ENCODE measurements at regions not wholly inside any gene's neighbourhood (a gene's known extent, or its start where the extent isn't known, plus 50 kb on each side); places are given as distances from the start of the nearest gene placed in this dataset.

- SMC1A ChIA-PET (ENCODE audit: uncharacterized antibody, unreplicated experiment) = no interaction called here
- FAIRE-seq (peak; percentile 61), ATAC-seq (no peak), DNase-seq (ENCODE audit: low read depth, low spot score) (no peak)
- Histone ChIP-seq H3K27me3 (replicated peaks in 1 of 2; ENCODE audit: control insufficient read depth in 2 of 2, insufficient read depth in 2 of 2, low read length in 1 of 2) (no peaks in the 10 kb centered on the region), H4K20me1 (ENCODE audit: control insufficient read depth, insufficient read depth) (no peaks in the 10 kb centered on the region), H3K4me1 (ENCODE audit: control insufficient read depth, insufficient read depth, low read length) (no peaks in the 10 kb centered on the region), H3K9ac (ENCODE audit: control insufficient read depth, insufficient read depth, low read length) (no peak overlapping the region), H3K36me3 (ENCODE audit: control insufficient read depth in 2 of 2, insufficient read depth in 2 of 2, low read length in 1 of 2) (no peaks in the 10 kb centered on the region), H3K4me2 (ENCODE audit: control insufficient read depth, insufficient read depth) (no peak overlapping the region), H2AFZ (ENCODE audit: control insufficient read depth, low read depth, low read length) (no peak overlapping the region), H3K9me3 (replicated peaks; ENCODE audit: control insufficient read depth, insufficient read depth, low read length) (no peaks in the 10 kb centered on the region), H3K27ac (ENCODE audit: control insufficient read depth, insufficient read depth) (no peak overlapping the region), H3K4me3 (no peak overlapping the region), H3K79me2 (ENCODE audit: control insufficient read depth, insufficient read depth, low read length) (no peaks in the 10 kb centered on the region)
- intact Hi-C loops (cut with micrococcal nuclease; ENCODE audit: unreplicated experiment) (no loop called here), in situ Hi-C loops (cut with MboI) (no loop called here)
- 5% methylated on average over 1 of the region's 1 CpG for WGBS (ENCODE audit: insufficient coverage, insufficient replicate concordance, low lambda C conversion rate, missing lambda C conversion rate)
- TF ChIP-seq DPF2 (IDR thresholded peaks at IDR 0.05) (no peak), RUNX3 (IDR thresholded peaks at IDR 0.05; ENCODE audit: low read length) (no peak), STAT1 (conservative IDR thresholded peaks at IDR 0.05) (no peak), SIX5 (IDR thresholded peaks at IDR 0.05; ENCODE audit: low read depth, low read length, severe bottlenecking) (no peak), KAT2A (conservative IDR thresholded peaks at IDR 0.05; ENCODE audit: control insufficient read depth, low read depth, low read length) (no peak), GABPA (IDR thresholded peaks at IDR 0.05; ENCODE audit: low read depth) (no peak), ZNF592 (IDR thresholded peaks at IDR 0.05) (no peak), SMC3 (IDR thresholded peaks at IDR 0.05; ENCODE audit: borderline replicate concordance, low read length) (no peak), ZNF687 (IDR thresholded peaks at IDR 0.05) (no peak), POLR2AphosphoS2 (IDR thresholded peaks at IDR 0.05; ENCODE audit: low read depth, low read length) (no peak), E2F4 (IDR thresholded peaks at IDR 0.05; ENCODE audit: low read depth, low read length) (no peak), TARDBP (IDR thresholded peaks at IDR 0.05; ENCODE audit: borderline replicate concordance) (no peak), SRF (IDR thresholded peaks at IDR 0.05; ENCODE audit: low read depth in 2 of 2, low read length in 2 of 2) (no peak), USF2 (IDR thresholded peaks at IDR 0.05; ENCODE audit: borderline replicate concordance, low read depth, low read length) (no peak), POLR2A (IDR thresholded peaks at IDR 0.05; ENCODE audit: low read depth, low read length) (no peak)
- POLR2A ChIA-PET = no interaction called here
- BruUV-seq (replicated peaks) = no TSS peak
- CTCF ChIA-PET = no interaction called here
- RAD21 ChIA-PET (ENCODE audit: unreplicated experiment) = no interaction called here
Measured at GRCh38 chr2:240240781-240241180, 100.3 kb upstream of the OTOS start.

All from GM12878 (cell line).